ENCODE measurements at regions not wholly inside any gene's neighbourhood (a gene's known extent, or its start where the extent isn't known, plus 50 kb on each side); places are given as distances from the start of the nearest gene placed in this dataset.

DNA sequence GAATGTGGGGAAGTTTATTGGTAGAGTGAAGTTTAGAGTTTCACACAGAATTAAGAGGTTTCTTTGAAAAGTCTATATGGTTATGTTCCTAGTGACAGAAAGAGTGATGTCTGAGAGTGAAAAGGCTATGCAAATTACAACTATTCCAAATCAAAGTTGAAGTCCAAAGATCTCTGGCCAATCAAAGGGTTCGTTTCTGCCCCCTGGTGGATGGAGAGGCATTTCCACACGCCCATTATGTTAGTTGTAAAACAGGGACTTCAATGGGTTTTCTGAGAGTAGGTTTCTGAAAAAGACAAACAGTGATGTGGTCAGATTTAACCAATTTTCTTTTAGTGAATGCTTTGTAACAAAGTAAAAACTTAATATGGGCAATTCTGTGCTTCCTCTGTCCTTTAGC lies 441.5 kb upstream of the POU3F3 start:
- TF ChIP-seq, protein P1, sequence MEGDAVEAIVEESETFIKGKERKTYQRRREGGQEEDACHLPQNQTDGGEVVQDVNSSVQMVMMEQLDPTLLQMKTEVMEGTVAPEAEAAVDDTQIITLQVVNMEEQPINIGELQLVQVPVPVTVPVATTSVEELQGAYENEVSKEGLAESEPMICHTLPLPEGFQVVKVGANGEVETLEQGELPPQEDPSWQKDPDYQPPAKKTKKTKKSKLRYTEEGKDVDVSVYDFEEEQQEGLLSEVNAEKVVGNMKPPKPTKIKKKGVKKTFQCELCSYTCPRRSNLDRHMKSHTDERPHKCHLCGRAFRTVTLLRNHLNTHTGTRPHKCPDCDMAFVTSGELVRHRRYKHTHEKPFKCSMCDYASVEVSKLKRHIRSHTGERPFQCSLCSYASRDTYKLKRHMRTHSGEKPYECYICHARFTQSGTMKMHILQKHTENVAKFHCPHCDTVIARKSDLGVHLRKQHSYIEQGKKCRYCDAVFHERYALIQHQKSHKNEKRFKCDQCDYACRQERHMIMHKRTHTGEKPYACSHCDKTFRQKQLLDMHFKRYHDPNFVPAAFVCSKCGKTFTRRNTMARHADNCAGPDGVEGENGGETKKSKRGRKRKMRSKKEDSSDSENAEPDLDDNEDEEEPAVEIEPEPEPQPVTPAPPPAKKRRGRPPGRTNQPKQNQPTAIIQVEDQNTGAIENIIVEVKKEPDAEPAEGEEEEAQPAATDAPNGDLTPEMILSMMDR (conservative IDR thresholded peaks at IDR 0.05; ENCODE audit: low read depth): 0 out of 2 replicates have a peak, but pooled peaks have one; percentile 5
- CTCF ChIA-PET: interaction anchor here (0.5 to 0.6 kb wide), 2 partner anchors 9 to 1570 kb away, joined by 5 to 7 read pairs; no protein-coding TSS in a partner anchor
- peak; percentile 11 for DNase-seq (ENCODE audit: low spot score)
- POLR2A ChIA-PET (ENCODE audit: low non-redundant PET): no interaction called here
- H3K27ac ChIP-seq: no peak overlapping the region

DNA sequence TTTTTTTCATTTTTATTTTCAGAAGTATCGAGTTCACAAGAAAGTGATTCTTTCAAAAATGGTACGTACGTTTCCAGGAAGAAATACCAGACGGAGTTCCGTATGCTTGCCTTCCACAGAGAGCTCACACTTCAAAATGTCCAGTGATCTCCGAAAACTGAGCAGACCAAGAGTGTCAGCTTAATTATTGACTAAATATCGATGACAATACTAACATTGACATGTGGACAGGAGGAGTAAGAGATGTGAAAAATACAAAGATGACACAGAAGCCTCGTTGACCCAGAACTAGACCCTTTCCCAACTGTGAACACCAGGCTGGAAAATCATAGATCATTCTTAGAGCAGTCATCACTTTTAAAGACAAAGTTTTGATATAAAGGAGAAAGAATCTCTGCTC lies 440.0 kb upstream of the POU3F3 start:
- CTCF ChIA-PET: no interaction called here
- POLR2A ChIA-PET (ENCODE audit: low non-redundant PET): no interaction called here
- TF ChIP-seq, protein P1 (conservative IDR thresholded peaks at IDR 0.05; ENCODE audit: low read depth): no peak
- no peak overlapping the region for H3K27ac ChIP-seq
- DNase-seq (ENCODE audit: low spot score): no peak

DNA sequence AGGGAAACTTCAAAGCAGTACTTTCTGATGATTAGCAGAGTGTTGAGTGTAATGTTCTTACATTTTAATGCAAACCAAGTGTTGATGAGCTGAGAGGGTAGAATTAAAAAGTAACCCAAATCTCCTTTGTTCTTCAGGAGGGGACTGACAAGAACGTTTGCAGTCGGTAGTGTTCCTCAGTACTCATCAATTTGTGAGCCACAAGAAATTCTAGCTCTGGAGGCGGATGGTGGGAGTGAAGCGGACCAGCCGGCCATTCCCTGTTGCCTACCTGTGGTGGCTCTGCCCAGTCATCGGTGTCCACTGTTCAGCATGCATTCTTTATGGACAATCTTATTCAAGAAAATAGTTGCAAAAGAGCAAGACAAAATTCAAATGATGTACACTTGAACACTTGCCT lies 438.6 kb upstream of the POU3F3 start:
- CTCF ChIA-PET: interaction anchor here (0.6 to 0.8 kb wide), 2 partner anchors 30 to 134 kb away, joined by 3 to 8 read pairs; no protein-coding TSS in a partner anchor

DNA sequence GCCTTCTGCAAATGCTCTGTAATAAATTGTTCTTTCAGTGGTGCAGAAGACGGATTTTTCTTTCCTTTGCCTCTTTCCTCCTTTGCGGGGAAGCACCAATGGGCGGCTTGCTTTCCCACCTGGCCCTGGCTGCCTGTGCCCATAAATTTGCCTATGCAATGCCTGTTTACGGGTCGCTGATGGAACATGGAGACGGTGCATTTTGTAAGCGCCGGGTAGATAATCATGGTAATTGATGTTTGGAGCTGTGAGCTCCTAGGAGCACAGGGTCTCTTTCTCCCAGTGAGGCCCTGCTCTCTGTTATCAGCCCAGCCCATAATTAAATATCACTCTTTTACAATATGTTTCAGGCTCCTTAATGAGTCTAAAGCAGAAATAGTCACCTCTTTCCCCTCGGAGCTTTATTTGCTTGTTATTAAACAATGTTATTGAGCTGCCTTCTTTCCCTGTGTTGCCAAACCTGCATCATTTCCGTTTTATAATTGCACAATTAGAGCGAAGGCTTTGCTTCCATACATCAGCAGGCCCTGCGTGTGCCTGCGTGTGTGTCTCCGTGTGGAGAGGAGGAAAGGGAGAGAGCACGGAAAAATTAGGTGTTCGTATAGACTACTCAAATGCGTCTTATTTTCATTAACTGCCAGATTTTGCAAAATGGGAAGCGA lies 437.4 kb upstream of the POU3F3 start:
- no peak overlapping the region for H3K27ac ChIP-seq
- POLR2A ChIA-PET (ENCODE audit: low non-redundant PET): no interaction called here
- no peak for DNase-seq (ENCODE audit: low spot score)
- TF ChIP-seq, protein P1 (conservative IDR thresholded peaks at IDR 0.05; ENCODE audit: low read depth): no peak
- CTCF ChIA-PET: interaction anchor here (0.7 kb wide), 1 partner anchor 8 kb away, joined by 3 read pairs; no protein-coding TSS in a partner anchor

More for the DNA sequence above, 438.6 kb upstream of the POU3F3 start:
- H3K27ac ChIP-seq: no peak overlapping the region
- TF ChIP-seq, protein P1 (conservative IDR thresholded peaks at IDR 0.05; ENCODE audit: low read depth): no peak
- no peak for DNase-seq (ENCODE audit: low spot score)
- POLR2A ChIA-PET (ENCODE audit: low non-redundant PET): no interaction called here

DNA sequence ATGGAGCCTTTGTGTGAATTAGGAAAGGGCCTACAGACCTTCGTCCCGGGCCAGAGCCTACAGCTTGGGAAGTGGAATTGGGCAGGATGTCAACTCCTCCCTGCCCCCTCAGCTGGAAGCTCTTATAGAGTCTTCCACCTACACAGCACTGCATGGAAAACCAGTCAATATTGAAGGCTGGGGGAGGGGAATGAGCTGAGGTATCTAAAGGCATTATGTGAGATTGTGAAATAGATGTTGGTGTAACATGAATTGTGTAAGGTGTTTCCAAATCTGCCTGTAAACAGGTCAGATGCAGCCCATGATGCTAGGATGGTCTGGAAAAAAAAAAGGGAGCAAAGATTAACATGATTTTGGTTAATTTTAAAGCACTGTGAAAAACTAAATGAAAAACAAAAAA lies 433.5 kb upstream of the POU3F3 start:
- no peak overlapping the region for H3K27ac ChIP-seq
- no peak for DNase-seq (ENCODE audit: low spot score)
- TF ChIP-seq, protein P1 (conservative IDR thresholded peaks at IDR 0.05; ENCODE audit: low read depth): no peak
- POLR2A ChIA-PET (ENCODE audit: low non-redundant PET): no interaction called here
- CTCF ChIA-PET: no interaction called here

DNA sequence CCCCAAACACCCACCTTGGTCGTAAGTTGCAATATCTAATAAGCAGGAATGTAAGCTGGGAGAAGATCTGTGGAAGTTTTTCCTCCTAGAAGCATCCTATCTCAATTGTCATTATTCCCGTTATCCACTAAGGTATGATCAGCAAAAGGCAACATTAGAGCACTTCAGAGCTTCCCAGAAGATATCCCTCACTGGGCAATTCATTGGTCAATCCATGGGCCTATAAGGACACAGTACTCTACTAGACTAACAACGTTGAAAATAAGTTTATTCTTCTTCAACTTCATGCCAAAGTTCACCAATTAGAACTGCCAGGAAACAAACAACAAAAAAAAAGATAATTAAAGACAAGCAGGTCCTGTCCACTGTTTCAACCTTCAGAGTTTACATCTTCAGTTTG lies 433.0 kb upstream of the POU3F3 start:
- no peak for DNase-seq (ENCODE audit: low spot score)
- TF ChIP-seq, protein P1 (conservative IDR thresholded peaks at IDR 0.05; ENCODE audit: low read depth): no peak
- H3K27ac ChIP-seq: no peak overlapping the region
- CTCF ChIA-PET: interaction anchor here (0.6 kb wide), 1 partner anchor 8 kb away, joined by 7 read pairs; no protein-coding TSS in a partner anchor
- POLR2A ChIA-PET (ENCODE audit: low non-redundant PET): no interaction called here

Data from RWPE1 (cell line).